Activated T-helper 1 cell treated with Interleukin-2 at 50 U/mL for 16 hours (primary cell): ENCODE measurements at regions not wholly inside any gene's neighbourhood (a gene's known extent, or its start where the extent isn't known, plus 50 kb on each side); places are given as distances from the start of the nearest gene placed in this dataset.
"Not testable (repeated sequence)": the region's sequence is repeated elsewhere in the genome, so short reads cannot be mapped to it uniquely, and the experiment has no call there.

Experiments used
- DNase-seq: peaks from one replicate; pipeline ENCODE4 v3.0.0-alpha.2; 2020; ENCODE audit warnings: low read depth

DNA sequence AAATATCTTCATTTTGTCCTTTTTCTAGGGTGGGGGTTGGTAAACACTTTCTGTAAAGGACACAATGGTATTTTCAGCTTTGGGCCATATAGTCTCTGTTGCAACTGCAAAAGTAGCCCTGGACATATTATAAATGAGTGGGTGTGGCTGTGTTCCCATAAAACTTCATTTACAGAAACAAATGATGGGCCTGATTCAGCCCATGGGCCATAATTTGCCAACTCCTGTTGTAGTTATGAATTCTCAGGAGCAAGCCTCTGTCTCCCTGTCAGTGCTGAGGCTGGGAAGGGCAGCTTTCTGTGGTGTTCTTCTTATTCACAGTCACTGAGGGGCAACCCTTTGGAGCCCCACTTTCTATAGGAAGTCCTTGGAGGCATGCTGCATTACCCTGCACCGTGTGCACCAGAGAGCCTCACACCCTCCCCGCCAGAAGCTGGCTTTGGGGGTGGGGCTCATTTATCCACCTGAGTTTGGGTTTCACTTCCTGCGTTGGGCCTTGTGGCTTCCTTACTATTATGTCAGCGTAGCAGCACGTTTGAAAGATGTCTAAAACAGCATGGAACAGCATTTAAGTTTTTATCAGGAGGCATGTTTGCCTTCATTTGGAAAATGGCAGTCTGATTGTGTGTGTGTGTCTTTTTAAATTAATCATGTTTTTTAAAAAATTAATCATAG, 60.8 kb upstream of the FAN1 start:
- DNase-seq: peak; percentile 7

DNA sequence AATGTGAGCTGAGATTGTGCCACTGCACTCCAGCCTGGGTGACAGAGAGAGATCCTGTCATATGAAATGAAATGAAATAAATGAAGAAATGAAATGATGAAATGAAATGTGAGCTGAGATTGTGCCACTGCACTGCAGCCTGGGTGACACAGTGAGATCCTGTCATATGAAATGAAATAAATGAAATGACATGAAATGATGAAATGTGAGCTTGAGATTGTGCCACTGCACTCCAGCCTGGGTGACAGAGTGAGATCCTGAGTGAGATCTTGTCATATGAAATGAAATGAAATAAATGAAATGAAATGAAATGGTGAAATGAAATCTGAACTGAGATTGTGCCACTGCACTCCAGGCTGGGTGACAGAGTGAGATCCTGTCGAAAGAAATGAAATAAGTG, 58.2 kb upstream of the FAN1 start:
- not testable (repeated sequence) for DNase-seq
